ENCODE measurements at regions not wholly inside any gene's neighbourhood (a gene's known extent, or its start where the extent isn't known, plus 50 kb on each side); places are given as distances from the start of the nearest gene placed in this dataset.

DNA sequence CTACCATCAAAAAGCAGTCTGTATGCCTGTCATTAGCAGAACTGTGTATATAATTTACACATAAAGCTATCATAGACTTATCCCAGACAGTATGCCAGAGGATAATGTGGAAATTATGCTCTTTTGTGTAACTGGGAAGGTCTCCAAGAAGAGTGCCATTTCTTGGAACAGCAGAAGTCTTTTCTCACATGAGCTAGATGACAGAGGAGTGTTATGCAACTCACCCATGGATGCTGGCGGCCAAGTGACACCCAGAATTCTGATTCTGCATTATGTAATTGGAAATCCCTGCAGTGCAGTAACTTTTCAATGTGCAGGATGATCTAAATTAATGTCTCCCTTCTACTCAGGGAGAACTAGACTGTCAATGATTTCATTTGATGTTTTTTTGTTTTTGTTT, 160.0 kb downstream of the UBE2E3 start:
- Histone ChIP-seq H3K36me3 (ENCODE audit: insufficient read depth, low read length) (0 out of 2 replicates have a peak, but pooled peaks cover 5% of the 10 kb centered on the region), H3K79me2 (ENCODE audit: low read length) (no peaks in the 10 kb centered on the region), H3K27me3 (ENCODE audit: low read length) (no peaks in the 10 kb centered on the region), H3K4me2 (ENCODE audit: low read depth, low read length, poor library complexity, severe bottlenecking) (no peak overlapping the region), H3K9me3 (ENCODE audit: low read length) (peaks cover 4% of the 10 kb centered on the region), H3K27ac (ENCODE audit: low read length) (no peak overlapping the region), H3K4me3 (ENCODE audit: low read length) (no peak overlapping the region), H2AFZ (ENCODE audit: low read length) (no peak overlapping the region), H3K4me1 (ENCODE audit: low read length) (no peaks in the 10 kb centered on the region), H3K9me2 (replicated peaks; ENCODE audit: insufficient read depth, low read length) (no peaks in the 10 kb centered on the region), H4K20me1 (ENCODE audit: insufficient read depth, low read depth, low read length) (no peaks in the 10 kb centered on the region), H3K9ac (ENCODE audit: low read length) (no peak overlapping the region)
- DNase-seq: no peak

DNA sequence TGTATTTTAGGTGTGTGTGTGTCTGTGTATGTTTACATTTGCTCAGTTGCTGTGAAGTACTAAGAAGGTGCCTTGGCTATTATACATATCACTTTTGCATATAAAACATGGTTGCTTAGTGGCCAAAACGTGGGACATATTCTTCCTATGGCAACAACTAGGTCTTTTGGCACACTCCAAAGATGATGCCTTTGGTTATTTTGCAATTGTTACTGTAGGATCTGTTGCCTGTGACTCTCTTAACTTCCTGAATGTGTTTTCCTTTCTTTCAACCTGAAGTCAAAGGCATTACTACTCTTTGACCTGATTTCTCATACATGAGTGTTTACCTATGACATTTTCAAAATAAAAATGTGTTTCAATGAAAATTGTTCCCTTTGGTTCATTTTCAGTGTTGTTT, 160.5 kb downstream of the UBE2E3 start:
- Histone ChIP-seq H2AFZ (ENCODE audit: low read length) (no peak overlapping the region), H3K9me3 (ENCODE audit: low read length) (no peaks in the 10 kb centered on the region; the same call in 1 of the 2 replicates), H4K20me1 (ENCODE audit: insufficient read depth, low read depth, low read length) (no peaks in the 10 kb centered on the region), H3K4me1 (ENCODE audit: low read length) (no peaks in the 10 kb centered on the region), H3K4me3 (ENCODE audit: low read length) (no peak overlapping the region), H3K27ac (ENCODE audit: low read length) (no peak overlapping the region), H3K36me3 (ENCODE audit: insufficient read depth, low read length) (0 out of 2 replicates have a peak, but pooled peaks cover under 1% of the 10 kb centered on the region), H3K4me2 (ENCODE audit: low read depth, low read length, poor library complexity, severe bottlenecking) (no peak overlapping the region), H3K9me2 (replicated peaks; ENCODE audit: insufficient read depth, low read length) (no peaks in the 10 kb centered on the region), H3K79me2 (ENCODE audit: low read length) (no peaks in the 10 kb centered on the region), H3K9ac (ENCODE audit: low read length) (no peak overlapping the region), H3K27me3 (ENCODE audit: low read length) (no peaks in the 10 kb centered on the region)
- DNase-seq: no peak

DNA sequence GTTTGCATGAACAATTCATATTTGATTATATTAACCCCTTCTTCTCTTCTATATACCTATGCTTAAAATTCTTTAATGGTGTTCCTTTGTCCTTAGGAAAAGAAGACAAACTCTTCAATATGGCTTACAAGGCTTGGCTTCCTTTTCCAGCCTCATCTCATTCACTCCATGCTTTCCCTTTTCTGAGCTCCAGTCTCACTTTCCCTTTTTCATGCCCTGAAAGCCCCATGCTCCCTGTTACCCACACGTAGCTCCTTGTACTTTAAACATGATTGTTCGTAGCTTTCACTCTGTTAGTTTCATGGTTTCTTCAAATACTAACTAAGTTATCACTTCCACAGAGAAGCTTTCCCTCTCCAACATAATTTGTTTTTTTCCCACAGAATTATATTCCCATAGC, 161.3 kb downstream of the UBE2E3 start:
- Histone ChIP-seq H3K4me2 (ENCODE audit: low read depth, low read length, poor library complexity, severe bottlenecking) (no peak overlapping the region), H3K9ac (ENCODE audit: low read length) (no peak overlapping the region), H2AFZ (ENCODE audit: low read length) (no peak overlapping the region), H3K9me2 (replicated peaks; ENCODE audit: insufficient read depth, low read length) (no peaks in the 10 kb centered on the region), H3K27ac (ENCODE audit: low read length) (no peak overlapping the region), H3K9me3 (ENCODE audit: low read length) (no peaks in the 10 kb centered on the region), H3K27me3 (ENCODE audit: low read length) (no peaks in the 10 kb centered on the region), H3K4me1 (ENCODE audit: low read length) (no peaks in the 10 kb centered on the region), H4K20me1 (ENCODE audit: insufficient read depth, low read depth, low read length) (no peaks in the 10 kb centered on the region), H3K4me3 (ENCODE audit: low read length) (no peak overlapping the region), H3K36me3 (ENCODE audit: insufficient read depth, low read length) (no peaks in the 10 kb centered on the region), H3K79me2 (ENCODE audit: low read length) (no peaks in the 10 kb centered on the region)
- no peak for DNase-seq

DNA sequence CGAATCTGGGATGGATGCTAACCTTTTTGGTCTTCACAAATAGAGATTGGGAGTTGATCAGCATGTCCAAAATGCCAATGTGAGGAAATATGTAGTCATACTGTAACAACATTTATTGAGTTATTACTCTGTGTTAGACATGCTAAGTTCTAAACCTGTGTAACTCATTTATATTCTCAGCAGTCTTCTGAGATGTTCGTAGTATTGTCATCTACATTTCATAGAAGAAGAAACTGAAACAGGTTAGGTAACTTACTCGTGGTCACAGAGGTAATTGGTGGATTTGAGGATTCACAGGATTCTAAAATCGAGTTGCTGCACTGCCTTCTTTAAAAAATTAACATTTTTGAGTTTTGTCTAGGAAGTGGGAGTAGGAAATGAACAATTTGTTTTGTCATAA, 162.1 kb downstream of the UBE2E3 start:
- no peak for DNase-seq
- Histone ChIP-seq H3K79me2 (ENCODE audit: low read length) (no peaks in the 10 kb centered on the region), H3K36me3 (ENCODE audit: insufficient read depth, low read length) (no peaks in the 10 kb centered on the region), H3K27ac (ENCODE audit: low read length) (no peak overlapping the region), H3K9me2 (replicated peaks; ENCODE audit: insufficient read depth, low read length) (no peaks in the 10 kb centered on the region), H3K27me3 (ENCODE audit: low read length) (no peaks in the 10 kb centered on the region), H4K20me1 (ENCODE audit: insufficient read depth, low read depth, low read length) (no peaks in the 10 kb centered on the region), H3K4me1 (ENCODE audit: low read length) (no peaks in the 10 kb centered on the region), H3K4me3 (ENCODE audit: low read length) (no peak overlapping the region), H3K9ac (ENCODE audit: low read length) (no peak overlapping the region), H2AFZ (ENCODE audit: low read length) (no peak overlapping the region), H3K9me3 (ENCODE audit: low read length) (no peaks in the 10 kb centered on the region), H3K4me2 (ENCODE audit: low read depth, low read length, poor library complexity, severe bottlenecking) (no peak overlapping the region)

DNA sequence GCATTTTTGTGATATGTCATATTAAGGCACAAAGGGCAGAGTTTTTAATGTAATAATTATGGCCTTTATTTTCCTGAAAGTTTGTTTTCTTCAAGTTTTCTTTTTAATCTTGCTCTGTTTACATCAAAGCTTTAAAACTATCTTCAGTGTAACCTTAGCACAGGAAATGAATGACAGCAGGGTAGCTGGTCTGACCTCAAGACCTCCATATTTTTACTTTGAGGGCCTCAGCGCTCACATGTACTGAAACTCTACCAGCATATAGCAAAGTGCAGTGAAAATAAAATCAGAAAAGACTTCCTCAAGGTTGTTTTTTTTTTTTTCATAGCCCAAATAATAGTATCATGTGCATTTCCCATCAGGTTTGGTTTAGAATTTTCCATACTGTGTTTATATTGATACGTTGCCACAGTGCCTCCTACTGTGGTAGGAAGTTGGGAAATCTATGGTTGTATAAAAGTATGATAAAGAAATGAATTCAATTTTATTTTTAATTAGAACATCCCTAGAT, 163.4 kb downstream of the UBE2E3 start:
- H3K9me3 ChIP-seq (ENCODE audit: low read length): no peaks in the 10 kb centered on the region
- H2AFZ ChIP-seq (ENCODE audit: low read length): no peak overlapping the region
- no peak overlapping the region for H3K27ac ChIP-seq (ENCODE audit: low read length)
- H3K9me2 ChIP-seq (replicated peaks; ENCODE audit: insufficient read depth, low read length): no peaks in the 10 kb centered on the region
- no peak overlapping the region for H3K4me2 ChIP-seq (ENCODE audit: low read depth, low read length, poor library complexity, severe bottlenecking)
- H3K4me1 ChIP-seq (ENCODE audit: low read length): no peaks in the 10 kb centered on the region
- H3K79me2 ChIP-seq (ENCODE audit: low read length): no peaks in the 10 kb centered on the region
- H4K20me1 ChIP-seq (ENCODE audit: insufficient read depth, low read depth, low read length): no peaks in the 10 kb centered on the region
- no peak overlapping the region for H3K9ac ChIP-seq (ENCODE audit: low read length)
- no peak overlapping the region for H3K4me3 ChIP-seq (ENCODE audit: low read length)
- H3K27me3 ChIP-seq (ENCODE audit: low read length): no peaks in the 10 kb centered on the region
- no peaks in the 10 kb centered on the region for H3K36me3 ChIP-seq (ENCODE audit: insufficient read depth, low read length)
- DNase-seq: no peak

DNA sequence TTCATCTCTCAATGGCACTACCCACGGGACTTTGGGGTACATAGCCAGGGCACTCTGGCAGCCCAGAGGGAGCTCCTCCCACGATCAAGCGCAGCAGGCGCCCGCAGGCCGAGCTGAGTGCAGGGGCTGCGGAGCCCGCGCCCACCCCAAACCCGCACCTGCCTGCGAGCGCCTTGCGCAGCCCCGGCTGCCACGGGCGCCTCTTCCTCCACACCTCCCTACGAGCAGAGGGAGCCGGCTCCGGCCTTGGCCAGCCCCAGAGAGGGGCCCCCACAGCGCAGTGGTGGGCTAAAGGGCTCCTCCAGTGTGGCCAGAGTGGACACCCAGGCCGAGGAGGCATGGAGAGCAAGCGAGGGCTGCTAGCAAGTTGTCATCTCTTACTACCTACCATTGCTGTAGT, 165.2 kb downstream of the UBE2E3 start:
- Histone ChIP-seq H3K4me1 (ENCODE audit: low read length) (no peaks in the 10 kb centered on the region), H3K9me3 (ENCODE audit: low read length) (no peaks in the 10 kb centered on the region), H4K20me1 (ENCODE audit: insufficient read depth, low read depth, low read length) (no peaks in the 10 kb centered on the region), H3K4me3 (ENCODE audit: low read length) (no peak overlapping the region), H3K4me2 (ENCODE audit: low read depth, low read length, poor library complexity, severe bottlenecking) (no peak overlapping the region), H3K27ac (ENCODE audit: low read length) (no peak overlapping the region), H2AFZ (ENCODE audit: low read length) (no peak overlapping the region), H3K79me2 (ENCODE audit: low read length) (no peaks in the 10 kb centered on the region), H3K27me3 (ENCODE audit: low read length) (no peaks in the 10 kb centered on the region), H3K9me2 (replicated peaks; ENCODE audit: insufficient read depth, low read length) (no peaks in the 10 kb centered on the region), H3K36me3 (ENCODE audit: insufficient read depth, low read length) (no peaks in the 10 kb centered on the region), H3K9ac (ENCODE audit: low read length) (no peak overlapping the region)
- DNase-seq: no peak

DNA sequence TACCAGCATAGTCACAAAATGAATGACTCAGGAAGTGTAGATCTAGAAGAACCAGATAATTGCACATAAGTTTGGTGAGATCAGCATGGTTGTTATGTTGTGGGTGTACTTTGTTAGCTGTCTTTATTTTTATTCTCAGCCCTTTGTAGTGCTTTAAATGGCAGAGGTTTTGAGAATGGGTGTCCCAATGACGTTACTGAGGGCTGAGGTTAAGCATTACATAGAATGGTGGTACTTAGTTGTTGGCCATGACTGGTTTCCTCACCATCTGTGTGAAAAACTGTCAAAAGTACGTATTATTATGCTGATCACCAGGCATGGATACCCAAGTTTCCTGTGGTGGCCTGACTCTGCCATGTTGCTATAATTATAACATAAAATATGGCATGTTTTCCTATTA, 165.8 kb downstream of the UBE2E3 start:
- Histone ChIP-seq H3K79me2 (ENCODE audit: low read length) (no peaks in the 10 kb centered on the region), H3K36me3 (ENCODE audit: insufficient read depth, low read length) (no peaks in the 10 kb centered on the region), H3K4me1 (ENCODE audit: low read length) (no peaks in the 10 kb centered on the region), H3K9me2 (replicated peaks; ENCODE audit: insufficient read depth, low read length) (no peaks in the 10 kb centered on the region), H3K27ac (ENCODE audit: low read length) (no peak overlapping the region), H3K4me3 (ENCODE audit: low read length) (no peak overlapping the region), H2AFZ (ENCODE audit: low read length) (no peak overlapping the region), H3K4me2 (ENCODE audit: low read depth, low read length, poor library complexity, severe bottlenecking) (no peak overlapping the region), H3K9me3 (ENCODE audit: low read length) (no peaks in the 10 kb centered on the region), H3K27me3 (ENCODE audit: low read length) (no peaks in the 10 kb centered on the region), H3K9ac (ENCODE audit: low read length) (no peak overlapping the region), H4K20me1 (ENCODE audit: insufficient read depth, low read depth, low read length) (no peaks in the 10 kb centered on the region)
- DNase-seq: no peak

DNA sequence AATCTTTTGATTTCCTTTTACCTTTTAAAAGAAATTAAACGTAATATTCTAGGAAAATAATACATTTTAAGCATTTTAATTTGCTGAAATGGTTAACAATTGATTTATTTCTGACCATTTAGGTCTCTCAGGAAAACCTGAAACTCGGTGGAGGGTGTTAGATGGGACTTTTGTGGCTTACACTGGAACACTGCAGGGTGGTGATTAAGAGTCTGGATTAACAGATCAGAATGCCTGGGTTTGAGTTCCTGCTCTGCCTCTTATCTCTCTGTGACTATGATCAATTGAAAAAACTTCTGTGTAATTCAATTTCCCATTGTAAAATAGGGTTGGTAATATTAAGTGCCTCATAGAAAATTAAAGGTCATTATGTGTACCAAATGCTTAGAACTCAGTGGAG, 168.7 kb downstream of the UBE2E3 start:
- H3K79me2 ChIP-seq (ENCODE audit: low read length): no peaks in the 10 kb centered on the region
- H2AFZ ChIP-seq (ENCODE audit: low read length): no peak overlapping the region
- no peak overlapping the region for H3K4me3 ChIP-seq (ENCODE audit: low read length)
- no peak overlapping the region for H3K9ac ChIP-seq (ENCODE audit: low read length)
- H3K9me3 ChIP-seq (ENCODE audit: low read length): no peaks in the 10 kb centered on the region
- H3K4me2 ChIP-seq (ENCODE audit: low read depth, low read length, poor library complexity, severe bottlenecking): no peak overlapping the region
- no peaks in the 10 kb centered on the region for H3K27me3 ChIP-seq (ENCODE audit: low read length)
- no peak for DNase-seq
- no peaks in the 10 kb centered on the region for H3K36me3 ChIP-seq (ENCODE audit: insufficient read depth, low read length)
- peaks cover 3% of the 10 kb centered on the region; the same call in 1 of the 2 replicates for H3K4me1 ChIP-seq (ENCODE audit: low read length)
- no peak overlapping the region for H3K27ac ChIP-seq (ENCODE audit: low read length)
- H4K20me1 ChIP-seq (ENCODE audit: insufficient read depth, low read depth, low read length): no peaks in the 10 kb centered on the region
- H3K9me2 ChIP-seq (replicated peaks; ENCODE audit: insufficient read depth, low read length): no peaks in the 10 kb centered on the region

DNA sequence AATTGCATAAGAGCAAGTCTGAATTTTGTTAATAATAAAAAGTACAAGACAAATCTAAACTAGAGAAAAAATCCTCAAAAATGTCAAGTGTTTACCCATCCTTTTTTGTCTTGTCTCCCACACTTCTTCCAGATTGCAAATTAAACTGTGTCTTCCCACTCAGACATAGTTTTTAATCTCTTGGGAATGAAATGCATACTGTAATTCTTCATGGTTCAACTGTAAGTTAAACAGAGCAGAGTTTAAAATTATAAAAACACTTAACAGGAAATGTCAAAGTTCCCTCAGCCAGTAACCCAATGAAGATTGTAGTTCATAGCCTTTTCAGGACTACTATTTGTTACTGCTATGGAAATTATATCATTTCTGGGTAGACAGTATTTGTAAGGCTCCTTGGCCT, 171.8 kb downstream of the UBE2E3 start:
- no peak overlapping the region for H3K27ac ChIP-seq (ENCODE audit: low read length)
- H3K9me2 ChIP-seq (replicated peaks; ENCODE audit: insufficient read depth, low read length): no peaks in the 10 kb centered on the region
- no peak overlapping the region for H2AFZ ChIP-seq (ENCODE audit: low read length)
- H3K4me1 ChIP-seq (ENCODE audit: low read length): peaks cover 3% of the 10 kb centered on the region; the same call in 1 of the 2 replicates
- H3K36me3 ChIP-seq (ENCODE audit: insufficient read depth, low read length): no peaks in the 10 kb centered on the region; the same call in 1 of the 2 replicates
- no peak overlapping the region for H3K4me3 ChIP-seq (ENCODE audit: low read length)
- H4K20me1 ChIP-seq (ENCODE audit: insufficient read depth, low read depth, low read length): no peaks in the 10 kb centered on the region
- 0 out of 2 replicates have a peak, but pooled peaks cover 6% of the 10 kb centered on the region for H3K9me3 ChIP-seq (ENCODE audit: low read length)
- H3K4me2 ChIP-seq (ENCODE audit: low read depth, low read length, poor library complexity, severe bottlenecking): no peak overlapping the region
- no peaks in the 10 kb centered on the region for H3K79me2 ChIP-seq (ENCODE audit: low read length)
- no peak overlapping the region for H3K9ac ChIP-seq (ENCODE audit: low read length)
- H3K27me3 ChIP-seq (ENCODE audit: low read length): no peaks in the 10 kb centered on the region
- DNase-seq: no peak
